Lung (tissue), 11 donors: ENCODE measurements at regions not wholly inside any gene's neighbourhood (a gene's known extent, or its start where the extent isn't known, plus 50 kb on each side); places are given as distances from the start of the nearest gene placed in this dataset.
"Not testable (repeated sequence)": the region's sequence is repeated elsewhere in the genome, so short reads cannot be mapped to it uniquely, and the experiment has no call there.

Experiments used
- ATAC-seq: fragments of 200-7000 bp; cut with Tn5 transposase; one replicate; pipeline ENCODE4 v1.9.1; 2020; ENCODE audit warnings: moderate number of reproducible peaks; ENCODE audit not compliant: insufficient read depth, low FRiP score
- DNase-seq, 3 donors: peaks; one replicate each; pipeline ENCODE4 v3.0.0-alpha.2; 2013 to 2017
- H3K27ac ChIP-seq, 2 donors: one replicate each; pipeline ENCODE4 v1.5.1; 2013; ENCODE audit warnings: mild to moderate bottlenecking in 2 of 2, moderate library complexity in 2 of 2, control low read depth in 1 of 2, inconsistent platforms in 1 of 2, low read depth in 1 of 2, low read length in 1 of 2
- H3K27me3 ChIP-seq, 3 donors: one replicate each; pipeline ENCODE4 v1.5.1; 2013; ENCODE audit warnings: low read length in 2 of 3; ENCODE audit not compliant: control insufficient read depth in 3 of 3, insufficient read depth in 3 of 3
- H3K36me3 ChIP-seq, 4 donors: one replicate each; pipeline ENCODE4 v1.5.1; 2013; ENCODE audit warnings: low read length in 4 of 4, mild to moderate bottlenecking in 1 of 4, moderate library complexity in 1 of 4; ENCODE audit not compliant: control insufficient read depth in 4 of 4, insufficient read depth in 4 of 4
- H3K4me1 ChIP-seq, 5 donors: one replicate each; pipeline ENCODE4 v1.5.1; 2013; ENCODE audit warnings: low read length in 5 of 5, mild to moderate bottlenecking in 2 of 5, moderate library complexity in 1 of 5; ENCODE audit not compliant: control insufficient read depth in 5 of 5, insufficient read depth in 5 of 5
- H3K4me3 ChIP-seq: one replicate; pipeline ENCODE4 v1.5.1; 2013; ENCODE audit warnings: mild to moderate bottlenecking, control low read depth, moderate library complexity
- H3K9ac ChIP-seq, 2 donors: one replicate each; pipeline ENCODE4 v1.5.1; 2013; ENCODE audit warnings: low read length in 2 of 2, control low read depth in 1 of 2; ENCODE audit not compliant: insufficient read depth in 1 of 2
- H3K9me3 ChIP-seq, 4 donors: one replicate each; pipeline ENCODE4 v1.5.1; 2013; ENCODE audit warnings: low read length in 3 of 4, mild to moderate bottlenecking in 1 of 4, moderate library complexity in 1 of 4; ENCODE audit not compliant: control insufficient read depth in 4 of 4, insufficient read depth in 3 of 4
- WGBS, 2 donors: extraction: QIAGEN DNeasy Blood & Tissue Kit; methylation state at CpG; one replicate each; pipeline ENCODE4 v1.1.7; 2013; 5-methylcytosine and 5-hydroxymethylcytosine counted together
- TF ChIP-seq, protein P1 (sequence below): IDR thresholded peaks from 2 replicates; pipeline ENCODE4 v1.5.1; 2012; ENCODE audit warnings: mild to moderate bottlenecking; ENCODE audit errors: control extremely low read depth, extremely low read depth
- donor health status: control.
- donor health status: control.
- donor health status: Bipolar disorder and iron deficiency.
- donor health status: healthy.
- donor health status: DM: yes; HTN: yes; CAD: no.

DNA sequence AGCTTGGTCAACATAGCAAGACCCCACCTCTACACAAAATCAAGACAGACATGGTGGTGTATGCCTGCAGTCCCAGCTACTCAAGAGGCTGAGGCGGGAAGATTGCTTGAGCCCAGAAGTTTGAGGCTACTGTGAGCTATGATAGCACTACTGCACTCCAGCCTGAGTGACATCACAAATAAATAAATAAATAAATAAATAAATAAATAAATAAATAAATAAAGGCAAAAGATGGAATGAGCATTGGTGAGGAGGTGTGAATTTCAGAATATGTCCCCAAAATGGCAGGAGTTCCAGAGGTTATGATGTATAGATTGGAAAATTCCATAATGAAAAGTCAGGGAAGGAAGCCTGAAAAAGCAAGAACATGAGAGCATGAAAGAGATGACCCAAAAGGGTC, 249.9 kb downstream of the MEX3B start:
- peaks cover 0 to 10% (median 0%) of the 10 kb centered on the region in 5 donors for H3K4me1 ChIP-seq
- ATAC-seq = no peak
- no peak overlapping the region for H3K27ac ChIP-seq
- no peak overlapping the region for H3K4me3 ChIP-seq
- WGBS, 2 donors = 96 to 100% methylated on average over 1 of the region's 1 CpG
- H3K9ac ChIP-seq = no peak overlapping the region
- TF ChIP-seq, protein P1, sequence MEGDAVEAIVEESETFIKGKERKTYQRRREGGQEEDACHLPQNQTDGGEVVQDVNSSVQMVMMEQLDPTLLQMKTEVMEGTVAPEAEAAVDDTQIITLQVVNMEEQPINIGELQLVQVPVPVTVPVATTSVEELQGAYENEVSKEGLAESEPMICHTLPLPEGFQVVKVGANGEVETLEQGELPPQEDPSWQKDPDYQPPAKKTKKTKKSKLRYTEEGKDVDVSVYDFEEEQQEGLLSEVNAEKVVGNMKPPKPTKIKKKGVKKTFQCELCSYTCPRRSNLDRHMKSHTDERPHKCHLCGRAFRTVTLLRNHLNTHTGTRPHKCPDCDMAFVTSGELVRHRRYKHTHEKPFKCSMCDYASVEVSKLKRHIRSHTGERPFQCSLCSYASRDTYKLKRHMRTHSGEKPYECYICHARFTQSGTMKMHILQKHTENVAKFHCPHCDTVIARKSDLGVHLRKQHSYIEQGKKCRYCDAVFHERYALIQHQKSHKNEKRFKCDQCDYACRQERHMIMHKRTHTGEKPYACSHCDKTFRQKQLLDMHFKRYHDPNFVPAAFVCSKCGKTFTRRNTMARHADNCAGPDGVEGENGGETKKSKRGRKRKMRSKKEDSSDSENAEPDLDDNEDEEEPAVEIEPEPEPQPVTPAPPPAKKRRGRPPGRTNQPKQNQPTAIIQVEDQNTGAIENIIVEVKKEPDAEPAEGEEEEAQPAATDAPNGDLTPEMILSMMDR = no peak
- no peaks in the 10 kb centered on the region for H3K36me3 ChIP-seq
- no peaks in the 10 kb centered on the region for H3K27me3 ChIP-seq
- DNase-seq = no peak
- no peaks in the 10 kb centered on the region for H3K9me3 ChIP-seq

DNA sequence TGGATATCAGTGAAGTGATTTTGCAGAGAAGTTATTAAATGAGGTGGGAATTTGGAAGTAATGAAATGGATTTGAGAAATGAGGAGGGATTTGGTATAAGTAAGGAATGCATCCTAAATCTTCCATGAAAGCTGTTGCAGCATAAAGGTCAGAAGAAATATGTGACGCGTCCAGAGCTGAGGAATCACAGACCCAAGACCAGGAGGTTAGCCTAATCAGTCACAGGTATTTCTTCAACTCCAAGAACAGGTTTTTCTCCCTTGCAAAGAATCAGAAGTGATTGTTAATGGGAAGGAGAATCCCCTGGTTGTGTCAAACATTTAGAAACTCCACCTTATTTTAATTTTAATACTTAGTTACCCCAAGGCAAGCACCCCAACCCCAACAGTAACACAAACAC, 253.2 kb downstream of the MEX3B start:
- ATAC-seq (no peak), DNase-seq (no peak)
- Histone ChIP-seq H3K27ac (no peak overlapping the region), H3K4me1 (peaks cover 0 to 10% (median 0%) of the 10 kb centered on the region in 5 donors), H3K9me3 (no peaks in the 10 kb centered on the region), H3K27me3 (peaks cover 0 to 7% (median 0%) of the 10 kb centered on the region in 3 donors), H3K36me3 (no peaks in the 10 kb centered on the region), H3K4me3 (no peak overlapping the region), H3K9ac (no peak overlapping the region)
- TF ChIP-seq, protein P1 = no peak
- 70 to 83% methylated on average over 2 of the region's 2 CpGs for WGBS, 2 donors

DNA sequence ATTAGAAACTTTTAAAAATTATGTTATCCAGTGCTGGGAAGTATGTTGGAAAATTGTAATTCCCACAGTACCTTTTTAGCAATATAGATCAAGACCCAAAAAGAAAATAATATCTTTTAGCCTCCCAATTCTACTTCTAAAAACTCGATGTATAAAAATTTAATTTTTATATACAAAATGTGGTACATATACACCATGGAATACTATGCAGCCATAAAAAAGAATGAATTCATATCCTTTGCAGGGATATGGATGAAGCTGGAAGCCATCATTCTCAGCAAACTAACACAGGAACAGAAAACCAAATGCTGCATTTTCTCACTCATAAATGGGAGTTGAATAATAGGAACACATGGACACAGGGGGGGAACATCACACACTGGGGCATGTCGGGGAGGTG, 254.5 kb downstream of the MEX3B start:
- not testable (repeated sequence) for H3K4me3 ChIP-seq, H3K9ac ChIP-seq, H3K9me3 ChIP-seq, H3K27ac ChIP-seq, ATAC-seq, H3K36me3 ChIP-seq, DNase-seq, H3K27me3 ChIP-seq
- WGBS, 2 donors = 97% methylated on average over 2 of the region's 2 CpGs
- peaks cover 0 to 20% (median 0%) of the 10 kb centered on the region in 5 donors for H3K4me1 ChIP-seq

DNA sequence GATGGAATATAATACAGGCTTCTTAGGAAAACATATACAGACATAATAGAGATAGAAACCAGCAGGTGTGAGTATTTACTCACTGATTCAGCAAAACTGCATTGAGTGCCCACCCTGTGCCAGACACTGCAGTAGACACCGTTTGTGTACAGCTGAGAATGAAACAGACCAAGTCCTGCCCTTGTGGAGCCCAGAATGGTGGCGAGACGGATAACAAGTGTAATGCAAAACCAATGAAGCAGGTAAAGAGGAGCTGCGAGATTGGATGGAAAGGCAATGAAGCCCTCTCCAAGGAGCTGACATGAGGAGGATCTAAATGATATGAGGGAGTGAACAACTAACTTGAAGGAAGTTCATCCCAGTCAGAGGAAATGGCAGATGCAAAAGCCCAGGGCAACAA, 256.4 kb downstream of the MEX3B start:
- TF ChIP-seq, protein P1 = no peak

More for the DNA sequence above, 256.4 kb downstream of the MEX3B start:
- Histone ChIP-seq H3K4me1 (peaks cover 0 to 20% (median 0%) of the 10 kb centered on the region in 5 donors), H3K9ac (no peak overlapping the region), H3K36me3 (no peaks in the 10 kb centered on the region), H3K9me3 (no peaks in the 10 kb centered on the region), H3K27ac (no peak overlapping the region), H3K27me3 (peaks cover 0 to 7% (median 0%) of the 10 kb centered on the region in 3 donors), H3K4me3 (no peak overlapping the region)
- 91 to 93% methylated on average over 4 of the region's 4 CpGs for WGBS, 2 donors
- DNase-seq = no peak
- ATAC-seq = no peak
